DOHH2 (cell line): ENCODE measurements at regions not wholly inside any gene's neighbourhood (a gene's known extent, or its start where the extent isn't known, plus 50 kb on each side); places are given as distances from the start of the nearest gene placed in this dataset.

ENCODE experiments used
- H3F3A ChIP-seq: fragments of 200-600 bp; sonication (generic), shearing (Covaris generic); 2 replicates; pipeline ENCODE4 v1.6.0; 2016; ENCODE audit warnings: antibody characterized with exemption, mild to moderate bottlenecking; ENCODE audit not compliant: control insufficient read depth, insufficient read depth
- H3K27ac ChIP-seq: fragments of 200-600 bp; sonication (generic); 2 replicates; pipeline ENCODE4 v1.5.1; 2014; ENCODE audit warnings: low read depth, mild to moderate bottlenecking, low read length, moderate library complexity
- H3K27me3 ChIP-seq: fragments of 200-600 bp; sonication (generic); 2 replicates; pipeline ENCODE4 v1.6.1; 2014; ENCODE audit warnings: mild to moderate bottlenecking, low read length, mixed read lengths; ENCODE audit not compliant: control insufficient read depth
- H3K36me3 ChIP-seq: fragments of 200-600 bp; sonication (generic); 2 replicates; pipeline ENCODE4 v1.6.1; 2014; ENCODE audit warnings: mild to moderate bottlenecking, low read length, moderate library complexity, mixed read lengths; ENCODE audit not compliant: control insufficient read depth
- H3K4me1 ChIP-seq: fragments of 200-600 bp; sonication (generic); 2 replicates; pipeline ENCODE4 v1.6.1; 2014; ENCODE audit warnings: mild to moderate bottlenecking, low read length, mixed read lengths; ENCODE audit not compliant: control insufficient read depth
- H3K4me2 ChIP-seq: fragments of 200-600 bp; sonication (generic); 2 replicates; pipeline ENCODE4 v1.6.0; 2014; ENCODE audit warnings: mild to moderate bottlenecking, low read length, moderate library complexity
- H3K4me3 ChIP-seq: fragments of 200-600 bp; sonication (generic); 2 replicates; pipeline ENCODE4 v1.5.1; 2014; ENCODE audit warnings: mild to moderate bottlenecking, low read length, mixed read lengths
- H3K79me2 ChIP-seq: fragments of 200-600 bp; sonication (generic); 2 replicates; pipeline ENCODE4 v1.6.1; 2014; ENCODE audit warnings: mild to moderate bottlenecking, low read length, mixed read lengths; ENCODE audit not compliant: control insufficient read depth
- H3K9me2 ChIP-seq: fragments of 200-600 bp; sonication (generic); replicated peaks from 2 replicates; pipeline ENCODE4 v1.6.1; 2014; ENCODE audit warnings: mild to moderate bottlenecking, low read length, mixed read lengths; ENCODE audit not compliant: control insufficient read depth
- H3K9me3 ChIP-seq: fragments of 200-600 bp; sonication (generic); 2 replicates; pipeline ENCODE4 v1.6.1; 2014; ENCODE audit warnings: antibody characterized with exemption, low read length, mixed read lengths; ENCODE audit not compliant: control insufficient read depth, insufficient read depth
- H4K20me1 ChIP-seq: fragments of 200-600 bp; sonication (generic); 2 replicates; pipeline ENCODE4 v1.6.0; 2014; ENCODE audit warnings: low read depth, mild to moderate bottlenecking, antibody characterized with exemption, low read length, moderate library complexity; ENCODE audit not compliant: control insufficient read depth, insufficient read depth
- CTCF ChIP-seq: fragments of 200-600 bp; sonication (generic); IDR thresholded peaks from one replicate; pipeline ENCODE4 v1.5.1; 2014; ENCODE audit warnings: antibody characterized with exemption, mild to moderate bottlenecking, low read depth, low read length; ENCODE audit not compliant: poor library complexity, severe bottlenecking
- EZH2phosphoT487 ChIP-seq: fragments of 200-600 bp; sonication (generic); IDR thresholded peaks from 2 replicates; pipeline ENCODE4 v1.6.1; 2017; ENCODE audit warnings: borderline replicate concordance, mild to moderate bottlenecking, antibody characterized with exemption, low read length, moderate library complexity, mixed read lengths

DNA sequence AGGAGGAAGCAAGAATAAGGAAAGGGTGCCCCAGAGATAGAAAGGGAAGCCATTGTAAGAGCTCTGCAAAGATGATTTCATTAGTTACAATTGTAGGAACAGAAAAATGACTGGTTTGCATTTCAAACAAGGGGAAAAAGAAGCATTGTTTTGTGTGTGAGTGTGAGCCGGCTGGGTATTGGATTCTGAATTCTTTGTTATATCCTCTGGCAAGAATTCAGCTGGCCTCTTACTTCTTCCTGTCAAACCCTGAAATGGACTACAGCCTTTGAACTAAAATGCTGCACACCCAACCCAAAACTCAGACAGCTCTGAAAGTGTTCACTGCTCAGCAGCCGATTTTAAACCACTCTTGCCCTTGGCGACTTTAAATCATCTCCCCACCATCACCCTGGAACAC lies 461.3 kb downstream of the PMP22 start:
- TF ChIP-seq CTCF, result no peak
- no peak for TF ChIP-seq EZH2phosphoT487
- no peaks in the 10 kb centered on the region for H3K79me2 ChIP-seq
- H3K9me3 ChIP-seq, result no peaks in the 10 kb centered on the region
- no peak overlapping the region for H3K4me2 ChIP-seq
- no peaks in the 10 kb centered on the region for H3K36me3 ChIP-seq
- no peaks in the 10 kb centered on the region for H3K4me1 ChIP-seq
- no peaks in the 10 kb centered on the region for H3F3A ChIP-seq
- H3K27ac ChIP-seq, result no peak overlapping the region
- H3K27me3 ChIP-seq, result no peaks in the 10 kb centered on the region
- H3K4me3 ChIP-seq, result no peak overlapping the region
- H3K9me2 ChIP-seq, result no peaks in the 10 kb centered on the region
- H4K20me1 ChIP-seq, result no peaks in the 10 kb centered on the region

- Histone ChIP-seq H4K20me1 (no peaks in the 10 kb centered on the region), H3K27ac (no peak overlapping the region)
Measured at GRCh38 chr17:14797801-14798200, 467.3 kb downstream of the PMP22 start.

GRCh38 chr17:14797021-14797420 lies 468.1 kb downstream of the PMP22 start:
- H4K20me1 ChIP-seq, result no peaks in the 10 kb centered on the region
- H3K4me2 ChIP-seq, result no peak overlapping the region
- no peaks in the 10 kb centered on the region for H3K79me2 ChIP-seq
- H3K9me3 ChIP-seq, result no peaks in the 10 kb centered on the region
- no peak overlapping the region for H3K4me3 ChIP-seq
- no peak for TF ChIP-seq CTCF
- no peaks in the 10 kb centered on the region for H3K4me1 ChIP-seq
- no peak overlapping the region for H3K27ac ChIP-seq
- no peaks in the 10 kb centered on the region for H3K36me3 ChIP-seq
- H3K9me2 ChIP-seq, result no peaks in the 10 kb centered on the region
- no peaks in the 10 kb centered on the region for H3K27me3 ChIP-seq
- no peaks in the 10 kb centered on the region for H3F3A ChIP-seq

More at GRCh38 chr17:14797801-14798200, 467.3 kb downstream of the PMP22 start:
- Histone ChIP-seq H3F3A (no peaks in the 10 kb centered on the region), H3K27me3 (no peaks in the 10 kb centered on the region), H3K4me1 (no peaks in the 10 kb centered on the region), H3K9me3 (no peaks in the 10 kb centered on the region), H3K4me2 (no peak overlapping the region), H3K79me2 (no peaks in the 10 kb centered on the region), H3K9me2 (no peaks in the 10 kb centered on the region), H3K4me3 (no peak overlapping the region), H3K36me3 (no peaks in the 10 kb centered on the region)
- TF ChIP-seq EZH2phosphoT487 (no peak), CTCF (no peak)

- no peaks in the 10 kb centered on the region for H3K9me3 ChIP-seq
- no peaks in the 10 kb centered on the region for H3K9me2 ChIP-seq
- TF ChIP-seq EZH2phosphoT487 (no peak), CTCF (no peak)
- no peaks in the 10 kb centered on the region for H3K36me3 ChIP-seq
- no peaks in the 10 kb centered on the region for H3K27me3 ChIP-seq
- no peaks in the 10 kb centered on the region for H4K20me1 ChIP-seq
- no peaks in the 10 kb centered on the region for H3F3A ChIP-seq
- H3K27ac ChIP-seq, result no peak overlapping the region
- no peak overlapping the region for H3K4me3 ChIP-seq
- H3K79me2 ChIP-seq, result no peaks in the 10 kb centered on the region
- H3K4me1 ChIP-seq, result no peaks in the 10 kb centered on the region
- H3K4me2 ChIP-seq, result no peak overlapping the region
Measured at GRCh38 chr17:14794961-14795360, 470.2 kb downstream of the PMP22 start.
